H1 (cell line): ENCODE measurements at regions not wholly inside any gene's neighbourhood (a gene's known extent, or its start where the extent isn't known, plus 50 kb on each side); places are given as distances from the start of the nearest gene placed in this dataset.

Experiments
- CTCF ChIA-PET: fragments of 300-600 bp; sonication (Branson Sonifier 250); formaldehyde crosslinking; loops from one replicate; lab custom pipeline; 2021; ENCODE audit not compliant: partially characterized antibody; lab: Charles Lee
- POLR2A ChIA-PET: fragments of 300-600 bp; sonication (Branson Sonifier 250); formaldehyde crosslinking; loops from one replicate; lab custom pipeline; 2021; ENCODE audit warnings: inconsistent platforms; ENCODE audit not compliant: partially characterized antibody; lab: Charles Lee
- DNase-seq, 2 experiments: peaks; one replicate each; pipeline versions ENCODE4 v3.0.0 to v3.0.0-alpha.2; 2010 to 2022; ENCODE audit warnings: low spot score in 2 of 2, low read depth in 1 of 2, mixed read lengths in 1 of 2
- FAIRE-seq: peaks from 2 replicates; lab custom pipeline; 2011; peaks lifted over from hg19 to GRCh38; lab: Jason Lieb, UNC
- H2AFZ ChIP-seq: 2 replicates; pipeline ENCODE4 v1.8.1; 2012; ENCODE audit warnings: low read length, inconsistent platforms
- H2AK5ac ChIP-seq: 2 replicates; pipeline ENCODE4 v1.6.1; 2013; ENCODE audit warnings: low read depth, low read length
- H2BK120ac ChIP-seq: replicated peaks from 2 replicates; pipeline ENCODE3; 2013; ENCODE audit warnings: low read depth, low read length, inconsistent platforms
- H2BK12ac ChIP-seq: 2 replicates; pipeline ENCODE4 v1.6.1; 2013; ENCODE audit warnings: low read depth, low read length
- H2BK15ac ChIP-seq: 2 replicates; pipeline ENCODE4 v1.6.1; 2013; ENCODE audit warnings: low read length
- H2BK20ac ChIP-seq: 2 replicates; pipeline ENCODE4 v1.6.1; 2013; ENCODE audit warnings: low read length
- H2BK5ac ChIP-seq: 2 replicates; pipeline ENCODE4 v1.6.1; 2013; ENCODE audit warnings: low read depth, low read length
- H3K14ac ChIP-seq: 2 replicates; pipeline ENCODE4 v1.6.1; 2013; ENCODE audit warnings: inconsistent platforms; ENCODE audit not compliant: insufficient read length
- H3K18ac ChIP-seq: 2 replicates; pipeline ENCODE4 v1.6.1; 2013; ENCODE audit warnings: low read length; ENCODE audit errors: extremely low read depth
- H3K23ac ChIP-seq: 2 replicates; pipeline ENCODE4 v1.6.1; 2013; ENCODE audit warnings: inconsistent platforms; ENCODE audit not compliant: insufficient read length
- H3K23me2 ChIP-seq: 2 replicates; pipeline ENCODE4 v1.6.1; 2013; ENCODE audit warnings: low read depth, low read length
- H3K27ac ChIP-seq: 2 replicates; pipeline ENCODE4 v1.6.1; 2011; ENCODE audit warnings: low read depth, low read length, inconsistent platforms
- H3K27me3 ChIP-seq, 4 experiments: replicated peaks in 1 of 4; 1 replicate in 1 of 4; 2 replicates in 3 of 4; pipeline versions ENCODE4 v1.6.1 to v1.8.1; 2011 to 2013; ENCODE audit warnings: low read length in 3 of 4, mild to moderate bottlenecking in 3 of 4, inconsistent platforms in 2 of 4, mixed read lengths in 2 of 4, moderate library complexity in 1 of 4; ENCODE audit not compliant: control insufficient read depth in 3 of 4, insufficient read depth in 3 of 4; ENCODE audit errors: extremely low read depth in 1 of 4
- H3K36me3 ChIP-seq, 4 experiments: 2 replicates each; pipeline versions ENCODE4 v1.6.1 to v1.8.1; 2011 to 2013; ENCODE audit warnings: mild to moderate bottlenecking in 4 of 4, low read length in 3 of 4, moderate library complexity in 2 of 4, control low read depth in 1 of 4, inconsistent platforms in 1 of 4; ENCODE audit not compliant: insufficient read depth in 4 of 4, control insufficient read depth in 2 of 4
- H3K4ac ChIP-seq: replicated peaks from 2 replicates; pipeline ENCODE3; 2013; ENCODE audit warnings: low read length, low read depth, mixed read lengths, inconsistent platforms; ENCODE audit not compliant: insufficient read length
- H3K4me1 ChIP-seq, 4 experiments: replicated peaks in 1 of 4; 1 replicate in 1 of 4; 2 replicates in 3 of 4; pipeline versions ENCODE4 v1.6.1 to v1.8.1; 2011 to 2013; ENCODE audit warnings: low read length in 3 of 4, inconsistent platforms in 2 of 4, mixed read lengths in 1 of 4; ENCODE audit not compliant: insufficient read depth in 4 of 4, control insufficient read depth in 3 of 4
- H3K4me2 ChIP-seq, 2 experiments: 2 replicates each; pipeline versions ENCODE4 v1.6.1 to v1.8.1; 2011 to 2013; ENCODE audit warnings: low read depth in 2 of 2, low read length in 2 of 2, control low read depth in 1 of 2, inconsistent platforms in 1 of 2, mild to moderate bottlenecking in 1 of 2; ENCODE audit not compliant: insufficient read depth in 1 of 2
- H3K4me3 ChIP-seq, 4 experiments: fragments of 200-600, 300-600 bp in 1 of 4; sonication (generic), shearing (Covaris generic), sonication (Bioruptor Twin) in 1 of 4; 2 replicates each; pipeline versions ENCODE4 v1.5.1 to v1.8.1; 2011 to 2016; ENCODE audit warnings: low read length in 4 of 4, low read depth in 3 of 4, control low read depth in 2 of 4, inconsistent platforms in 2 of 4, mild to moderate bottlenecking in 2 of 4, mixed read lengths in 1 of 4, moderate library complexity in 1 of 4; ENCODE audit not compliant: insufficient read depth in 2 of 4; ENCODE audit errors: extremely low read depth in 1 of 4
- H3K56ac ChIP-seq: replicated peaks from 2 replicates; pipeline ENCODE3; 2013; ENCODE audit warnings: low read depth, mild to moderate bottlenecking, mixed read lengths, low read length, inconsistent platforms; ENCODE audit not compliant: insufficient read length
- H3K79me1 ChIP-seq: 2 replicates; pipeline ENCODE4 v1.6.1; 2013; ENCODE audit warnings: low read depth, low read length, control low read depth
- H3K79me2 ChIP-seq, 2 experiments: 2 replicates each; pipeline versions ENCODE4 v1.6.1 to v1.8.1; 2012 to 2013; ENCODE audit warnings: low read length in 2 of 2, mild to moderate bottlenecking in 2 of 2, inconsistent platforms in 1 of 2; ENCODE audit not compliant: insufficient read depth in 2 of 2, control insufficient read depth in 1 of 2
- H3K9ac ChIP-seq, 4 experiments: replicated peaks in 1 of 4; 1 replicate in 1 of 4; 2 replicates in 3 of 4; pipeline versions ENCODE4 v1.6.1 to v1.8.1; 2011 to 2013; ENCODE audit warnings: low read depth in 3 of 4, low read length in 3 of 4, control low read depth in 2 of 4, mild to moderate bottlenecking in 2 of 4, moderate library complexity in 2 of 4, inconsistent platforms in 1 of 4; ENCODE audit errors: extremely low read depth in 1 of 4
- H3K9me3 ChIP-seq, 2 experiments: 2 replicates each; pipeline versions ENCODE4 v1.6.1 to v1.8.1; 2012 to 2013; ENCODE audit warnings: mild to moderate bottlenecking in 2 of 2, moderate library complexity in 2 of 2, control low read depth in 1 of 2, inconsistent platforms in 1 of 2, low read depth in 1 of 2, low read length in 1 of 2, mixed read lengths in 1 of 2; ENCODE audit not compliant: insufficient read depth in 2 of 2
- H4K20me1 ChIP-seq, 2 experiments: replicated peaks in 1 of 2; 2 replicates each; pipeline versions ENCODE3 to v1.8.1; 2011 to 2013; ENCODE audit warnings: inconsistent platforms in 2 of 2, low read length in 2 of 2, mild to moderate bottlenecking in 1 of 2; ENCODE audit not compliant: insufficient read depth in 2 of 2, control insufficient read depth in 1 of 2
- H4K5ac ChIP-seq: 2 replicates; pipeline ENCODE4 v1.6.1; 2013; ENCODE audit warnings: low read length, low read depth, mixed read lengths, inconsistent platforms; ENCODE audit not compliant: insufficient read length
- H4K8ac ChIP-seq: 2 replicates; pipeline ENCODE4 v1.8.0; 2013; ENCODE audit warnings: mild to moderate bottlenecking, moderate library complexity, low read length, inconsistent platforms; ENCODE audit not compliant: insufficient read depth; ENCODE audit errors: extremely low read depth
- H4K91ac ChIP-seq: replicated peaks from 2 replicates; pipeline ENCODE3; 2013; ENCODE audit warnings: low read length, mixed read lengths, inconsistent platforms; ENCODE audit not compliant: insufficient read length
- CREB1 ChIP-seq: IDR thresholded peaks from 2 replicates; pipeline ENCODE4 v1.6.1; 2012; ENCODE audit warnings: inconsistent platforms
- KDM4A ChIP-seq: IDR thresholded peaks from one replicate; pipeline ENCODE4 v1.7.1; 2012; ENCODE audit warnings: low read depth, mild to moderate bottlenecking, moderate library complexity, low read length, inconsistent platforms; ENCODE audit not compliant: severe bottlenecking
- NRF1 ChIP-seq: IDR thresholded peaks from 2 replicates; pipeline ENCODE4 v1.6.1; 2011; ENCODE audit warnings: mild to moderate bottlenecking, low read depth, low read length, improper control_type of control experiment
- RBBP5 ChIP-seq: IDR thresholded peaks from 2 replicates; pipeline ENCODE4 v1.7.1; 2012; ENCODE audit warnings: low read depth, mild to moderate bottlenecking, inconsistent platforms, low read length, moderate library complexity, borderline replicate concordance
- RFX5 ChIP-seq: IDR thresholded peaks from 2 replicates; pipeline ENCODE4 v1.6.1; 2011; ENCODE audit warnings: low read depth, low read length, improper control_type of control experiment, borderline replicate concordance
- RXRA ChIP-seq: IDR thresholded peaks from 2 replicates; pipeline ENCODE4 v1.6.1; 2011; ENCODE audit warnings: low read depth, mild to moderate bottlenecking, low read length, moderate library complexity; ENCODE audit not compliant: insufficient read depth
- SAP30 ChIP-seq: fragments of 300-600 bp; sonication (generic); IDR thresholded peaks from 2 replicates; pipeline ENCODE4 v1.7.1; 2012; ENCODE audit warnings: low read length, moderate library complexity, mild to moderate bottlenecking, inconsistent platforms; ENCODE audit not compliant: insufficient read depth, insufficient replicate concordance
- SIX5 ChIP-seq: IDR thresholded peaks from 2 replicates; pipeline ENCODE4 v1.6.1; 2011; ENCODE audit warnings: mild to moderate bottlenecking, low read depth, low read length
- SP1 ChIP-seq: IDR thresholded peaks from 2 replicates; pipeline ENCODE4 v1.6.1; 2011; ENCODE audit warnings: low read depth, low read length
- WGBS, 2 experiments: shearing (Covaris generic) in 1 of 2; methylation state at CpG; one replicate each; pipeline versions ENCODE4 v1.1.6 to v1.1.7; 2013 to 2015; ENCODE audit warnings: low lambda C conversion rate in 2 of 2, mixed read lengths in 2 of 2, inconsistent platforms in 1 of 2, low coverage in 1 of 2, missing lambda C conversion rate in 1 of 2; ENCODE audit not compliant: insufficient replicate concordance in 2 of 2, insufficient coverage in 1 of 2, insufficient read length in 1 of 2; ENCODE audit errors: extremely low coverage in 1 of 2, missing lambda C conversion rate in 1 of 2; 5-methylcytosine and 5-hydroxymethylcytosine counted together

GRCh38 chr5:166240705-166241104 lies 2050.7 kb upstream of the WWC1 start:
- no peaks in the 10 kb centered on the region for H3K79me2 ChIP-seq
- H3K9ac ChIP-seq = no peak overlapping the region
- no peak overlapping the region for H3K27ac ChIP-seq
- H2AFZ ChIP-seq = no peak overlapping the region
- no peak overlapping the region for H2BK120ac ChIP-seq
- H3K79me1 ChIP-seq = no peaks in the 10 kb centered on the region
- DNase-seq (no peak), FAIRE-seq (no peak)
- no peak overlapping the region for H2BK12ac ChIP-seq
- H3K27me3 ChIP-seq = no peaks in the 10 kb centered on the region
- no peak overlapping the region for H4K5ac ChIP-seq
- H2BK20ac ChIP-seq = no peak overlapping the region
- H3K18ac ChIP-seq = no peak overlapping the region
- H3K4ac ChIP-seq = no peak overlapping the region
- H3K4me1 ChIP-seq = no peaks in the 10 kb centered on the region
- ChIA-PET POLR2A (no interaction called here), CTCF (no interaction called here)
- no peaks in the 10 kb centered on the region for H4K20me1 ChIP-seq
- no peak overlapping the region for H4K8ac ChIP-seq
- H3K4me3 ChIP-seq = no peak overlapping the region
- H3K36me3 ChIP-seq = no peaks in the 10 kb centered on the region
- H2BK5ac ChIP-seq = no peak overlapping the region
- H3K14ac ChIP-seq = no peak overlapping the region
- no peaks in the 10 kb centered on the region for H3K9me3 ChIP-seq
- no peak overlapping the region for H2BK15ac ChIP-seq
- no peaks in the 10 kb centered on the region for H3K23me2 ChIP-seq
- H3K4me2 ChIP-seq = no peak overlapping the region
- H4K91ac ChIP-seq = no peak overlapping the region
- H3K56ac ChIP-seq = no peak overlapping the region
- no peak overlapping the region for H3K23ac ChIP-seq
- WGBS, 2 experiments = 91% methylated on average over 2 of the region's 2 CpGs; no CpG with 5 or more reads in 1 of the 2 experiments
- TF ChIP-seq SP1 = no peak
- no peak for TF ChIP-seq RBBP5
- TF ChIP-seq SAP30 = no peak
- no peak for TF ChIP-seq NRF1
- no peak for TF ChIP-seq CREB1
- no peak for TF ChIP-seq KDM4A
- no peak for TF ChIP-seq RFX5
- no peak for TF ChIP-seq RXRA
- no peak for TF ChIP-seq SIX5
- H2AK5ac ChIP-seq = no peak overlapping the region
